Endometrium (tissue), 2 donors: ENCODE measurements at regions not wholly inside any gene's neighbourhood (a gene's known extent, or its start where the extent isn't known, plus 50 kb on each side); places are given as distances from the start of the nearest gene placed in this dataset.

Experiments
- FAIRE-seq: peaks from 2 replicates; lab custom pipeline; 2012; peaks lifted over from hg19 to GRCh38; lab: Jason Lieb, UNC
- donor health status: control.
- donor health status: control.

GRCh38 chr18:68520406-68521075 lies 194.4 kb downstream of the TMX3 start:
- no peak for FAIRE-seq

- no peak for FAIRE-seq
These were observed 195.6 kb downstream of the TMX3 start for GRCh38 chr18:68519336-68519735.

- FAIRE-seq: no peak
These were observed 205.0 kb downstream of the TMX3 start for GRCh38 chr18:68509902-68510301.

- no peak for FAIRE-seq
These were observed 207.1 kb downstream of the TMX3 start for GRCh38 chr18:68507781-68508180.

GRCh38 chr18:68505178-68505574 lies 209.7 kb downstream of the TMX3 start:
- no peak for FAIRE-seq

- no peak for FAIRE-seq
These were observed 210.3 kb downstream of the TMX3 start for GRCh38 chr18:68504441-68505177.

- FAIRE-seq: no peak
These were observed 214.4 kb downstream of the TMX3 start for GRCh38 chr18:68500556-68500955.

GRCh38 chr18:68499141-68499540 lies 215.8 kb downstream of the TMX3 start:
- FAIRE-seq: no peak

GRCh38 chr18:68498636-68499035 lies 216.3 kb downstream of the TMX3 start:
- no peak for FAIRE-seq

- no peak for FAIRE-seq
These were observed 216.7 kb downstream of the TMX3 start for GRCh38 chr18:68498185-68498584.

GRCh38 chr18:68494802-68495581 lies 219.9 kb downstream of the TMX3 start:
- no peak for FAIRE-seq

- FAIRE-seq: no peak
These were observed 225.7 kb downstream of the TMX3 start for GRCh38 chr18:68489013-68489792.

- FAIRE-seq: no peak
These were observed 230.7 kb downstream of the TMX3 start for GRCh38 chr18:68484241-68484640.

GRCh38 chr18:68482815-68483214 lies 232.1 kb downstream of the TMX3 start:
- no peak for FAIRE-seq

- FAIRE-seq: no peak
These were observed 234.7 kb downstream of the TMX3 start for GRCh38 chr18:68480196-68480595.

GRCh38 chr18:68478246-68478645 lies 236.7 kb downstream of the TMX3 start:
- FAIRE-seq: no peak

- FAIRE-seq: no peak
These were observed 239.0 kb downstream of the TMX3 start for GRCh38 chr18:68475883-68476282.

GRCh38 chr18:68472701-68473295 lies 242.1 kb downstream of the TMX3 start:
- no peak for FAIRE-seq

GRCh38 chr18:68469049-68469625 lies 245.8 kb downstream of the TMX3 start:
- FAIRE-seq: no peak

- no peak for FAIRE-seq
These were observed 247.0 kb downstream of the TMX3 start for GRCh38 chr18:68467957-68468356.

- FAIRE-seq: no peak
These were observed 247.6 kb downstream of the TMX3 start for GRCh38 chr18:68467329-68467728.
